GM23248 (cell line): ENCODE measurements at regions not wholly inside any gene's neighbourhood (a gene's known extent, or its start where the extent isn't known, plus 50 kb on each side); places are given as distances from the start of the nearest gene placed in this dataset.

Source experiments
- DNase-seq: peaks from one replicate; pipeline ENCODE4 v3.0.0-alpha.2; 2015
- H2AFZ ChIP-seq: fragments of 200-600 bp; sonication (generic); 2 replicates; pipeline ENCODE4 v1.6.1; 2016; ENCODE audit warnings: antibody characterized with exemption
- H3F3A ChIP-seq: fragments of 200-600 bp; sonication (generic); 2 replicates; pipeline ENCODE4 v1.6.1; 2016; ENCODE audit warnings: mild to moderate bottlenecking, antibody characterized with exemption, mixed run types; ENCODE audit not compliant: insufficient read depth
- H3K27ac ChIP-seq: fragments of 200-600 bp; sonication (generic); 2 replicates; pipeline ENCODE4 v1.5.1; 2016; ENCODE audit warnings: mild to moderate bottlenecking
- H3K27me3 ChIP-seq: fragments of 200-600 bp; sonication (generic); replicated peaks from 2 replicates; pipeline ENCODE4 v1.6.1; 2016; ENCODE audit warnings: mild to moderate bottlenecking; ENCODE audit not compliant: insufficient read depth
- H3K36me3 ChIP-seq: fragments of 200-600 bp; sonication (generic); 2 replicates; pipeline ENCODE4 v1.6.1; 2016; ENCODE audit warnings: low read depth, mild to moderate bottlenecking
- H3K4me1 ChIP-seq: fragments of 200-600 bp; sonication (generic); 2 replicates; pipeline ENCODE4 v1.6.1; 2016; ENCODE audit warnings: mild to moderate bottlenecking; ENCODE audit not compliant: insufficient read depth
- H3K4me2 ChIP-seq: fragments of 200-600 bp; sonication (generic); one replicate; pipeline ENCODE4 v1.6.1; 2016; ENCODE audit warnings: mild to moderate bottlenecking; ENCODE audit not compliant: unreplicated experiment
- H3K4me3 ChIP-seq: fragments of 200-600 bp; sonication (generic); 2 replicates; pipeline ENCODE4 v1.5.1; 2016; ENCODE audit warnings: mild to moderate bottlenecking
- H3K79me2 ChIP-seq: fragments of 200-600 bp; sonication (generic); 2 replicates; pipeline ENCODE4 v1.6.1; 2016; ENCODE audit warnings: mild to moderate bottlenecking; ENCODE audit not compliant: insufficient read depth
- H3K9ac ChIP-seq: fragments of 200-600 bp; sonication (generic); 2 replicates; pipeline ENCODE4 v1.6.1; 2016; ENCODE audit warnings: mild to moderate bottlenecking
- H3K9me2 ChIP-seq: fragments of 200-600 bp; sonication (generic); 2 replicates; pipeline ENCODE4 v1.6.1; 2016; ENCODE audit warnings: mixed run types, mild to moderate bottlenecking, moderate library complexity; ENCODE audit not compliant: insufficient read depth
- H3K9me3 ChIP-seq: fragments of 200-600 bp; sonication (generic); one replicate; pipeline ENCODE4 v1.6.1; 2017; ENCODE audit warnings: low read depth
- H4K20me1 ChIP-seq: fragments of 200-600 bp; sonication (generic); 2 replicates; pipeline ENCODE4 v1.6.0; 2016; ENCODE audit not compliant: insufficient read depth
- EZH2 ChIP-seq: fragments of 200-600 bp; sonication (generic); IDR thresholded peaks from 2 replicates; pipeline ENCODE4 v1.6.1; 2018; ENCODE audit warnings: antibody characterized with exemption, mild to moderate bottlenecking; ENCODE audit not compliant: insufficient read depth, poor library complexity, severe bottlenecking
- EZH2phosphoT487 ChIP-seq: fragments of 200-600 bp; sonication (generic); IDR thresholded peaks from 2 replicates; pipeline ENCODE4 v1.6.1; 2018; ENCODE audit warnings: antibody characterized with exemption, moderate library complexity, mild to moderate bottlenecking, low read depth; ENCODE audit not compliant: insufficient read depth
- WGBS, 2 experiments: methylation state at CpG; one replicate each; pipeline ENCODE4 v1.1.6; 2015 to 2017; ENCODE audit warnings: low lambda C conversion rate in 2 of 2, low coverage in 1 of 2; ENCODE audit errors: missing lambda C conversion rate in 2 of 2; 5-methylcytosine and 5-hydroxymethylcytosine counted together
- in situ Hi-C: fragments of 300-500 bp; cut with MboI; formaldehyde crosslinking; loops from 2 replicates; pipeline ENCODE4 v1.15.0; 2020

DNA sequence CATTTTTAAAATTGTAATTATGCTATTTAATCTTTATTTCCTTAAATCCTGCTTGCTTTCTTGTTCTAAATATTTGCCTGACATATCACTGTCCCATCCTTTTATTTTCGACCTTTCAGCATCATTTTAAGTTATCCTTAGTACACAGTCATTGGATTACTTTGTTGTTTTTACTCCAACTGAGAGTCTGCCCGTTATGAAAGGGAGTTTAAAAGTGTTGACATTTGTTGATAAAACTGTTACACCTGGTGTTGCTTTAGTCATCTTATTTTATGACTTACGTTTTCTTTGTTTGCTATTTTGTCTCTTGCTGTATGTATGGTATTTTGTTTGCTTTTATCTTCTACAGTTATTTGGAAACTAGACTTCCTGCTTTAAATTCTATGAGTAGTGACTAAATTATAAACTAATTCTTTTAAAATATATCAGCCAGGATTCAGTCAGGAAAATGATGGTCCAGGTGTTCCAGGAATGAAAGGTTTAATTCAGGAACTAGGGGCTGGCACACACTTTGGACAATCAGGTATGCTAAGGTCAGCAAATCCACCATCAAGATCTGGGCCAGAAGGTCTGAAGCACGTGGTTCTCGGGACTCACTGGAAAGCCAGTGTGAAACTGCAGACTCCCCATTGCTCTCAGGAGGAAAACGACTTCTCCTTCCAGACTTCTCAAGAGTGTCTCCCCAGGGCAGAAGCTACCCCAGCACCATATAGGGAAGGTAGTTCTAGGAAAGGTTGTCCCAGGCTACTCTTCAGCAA is 86.0 kb downstream of the RASSF10 start:
- DNase-seq, result no peak
- no peaks in the 10 kb centered on the region for H3F3A ChIP-seq
- no peaks in the 10 kb centered on the region for H3K36me3 ChIP-seq
- TF ChIP-seq EZH2 (no peak), EZH2phosphoT487 (no peak)
- no peak overlapping the region for H3K27ac ChIP-seq
- no peak overlapping the region for H3K4me2 ChIP-seq
- no peak overlapping the region for H3K4me3 ChIP-seq
- no peaks in the 10 kb centered on the region for H3K79me2 ChIP-seq
- 24 to 31% methylated on average over 6 of the region's 6 CpGs for WGBS, 2 experiments
- H2AFZ ChIP-seq, result no peak overlapping the region
- no peaks in the 10 kb centered on the region for H3K9me3 ChIP-seq
- no peaks in the 10 kb centered on the region for H3K27me3 ChIP-seq
- in situ Hi-C loops, result no loop called here
- H3K9me2 ChIP-seq, result no peaks in the 10 kb centered on the region
- no peaks in the 10 kb centered on the region for H4K20me1 ChIP-seq
- H3K4me1 ChIP-seq, result peaks cover 5% of the 10 kb centered on the region; the same call in 1 of the 2 replicates
- no peak overlapping the region for H3K9ac ChIP-seq

DNA sequence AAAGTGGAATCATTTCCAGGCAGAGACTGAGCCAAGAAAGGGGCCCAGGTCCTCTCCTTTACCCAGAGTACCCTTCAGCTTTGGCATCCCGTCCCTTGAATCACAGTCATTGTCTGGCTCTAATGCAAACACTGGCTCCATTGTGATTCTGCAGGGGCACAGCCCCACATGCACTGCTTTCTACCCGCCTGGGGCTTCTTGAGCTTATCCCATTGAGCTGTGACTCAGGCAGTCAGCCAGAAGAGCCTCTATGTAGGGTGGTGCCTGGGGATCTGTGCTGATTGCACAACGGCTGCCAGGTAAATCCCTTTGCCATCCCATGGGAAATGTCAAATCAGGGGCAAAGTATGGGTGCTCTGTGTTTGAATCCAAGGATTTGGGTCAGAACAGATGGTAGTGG is 88.9 kb downstream of the RASSF10 start:
- in situ Hi-C loops, result no loop called here
- H3K27me3 ChIP-seq, result no peaks in the 10 kb centered on the region
- DNase-seq, result peak; percentile 14
- no peak overlapping the region for H2AFZ ChIP-seq
- TF ChIP-seq EZH2 (no peak), EZH2phosphoT487 (no peak)
- no peaks in the 10 kb centered on the region for H3F3A ChIP-seq
- 63 to 69% methylated on average over 3 of the region's 3 CpGs for WGBS, 2 experiments
- H3K79me2 ChIP-seq, result no peaks in the 10 kb centered on the region
- H3K9ac ChIP-seq, result no peak overlapping the region
- H3K4me1 ChIP-seq, result no peaks in the 10 kb centered on the region; the same call in 1 of the 2 replicates
- no peaks in the 10 kb centered on the region for H3K9me2 ChIP-seq
- H3K9me3 ChIP-seq, result no peaks in the 10 kb centered on the region
- H4K20me1 ChIP-seq, result no peaks in the 10 kb centered on the region
- H3K4me3 ChIP-seq, result no peak overlapping the region
- H3K27ac ChIP-seq, result no peak overlapping the region
- H3K36me3 ChIP-seq, result no peaks in the 10 kb centered on the region
- H3K4me2 ChIP-seq, result no peak overlapping the region

DNA sequence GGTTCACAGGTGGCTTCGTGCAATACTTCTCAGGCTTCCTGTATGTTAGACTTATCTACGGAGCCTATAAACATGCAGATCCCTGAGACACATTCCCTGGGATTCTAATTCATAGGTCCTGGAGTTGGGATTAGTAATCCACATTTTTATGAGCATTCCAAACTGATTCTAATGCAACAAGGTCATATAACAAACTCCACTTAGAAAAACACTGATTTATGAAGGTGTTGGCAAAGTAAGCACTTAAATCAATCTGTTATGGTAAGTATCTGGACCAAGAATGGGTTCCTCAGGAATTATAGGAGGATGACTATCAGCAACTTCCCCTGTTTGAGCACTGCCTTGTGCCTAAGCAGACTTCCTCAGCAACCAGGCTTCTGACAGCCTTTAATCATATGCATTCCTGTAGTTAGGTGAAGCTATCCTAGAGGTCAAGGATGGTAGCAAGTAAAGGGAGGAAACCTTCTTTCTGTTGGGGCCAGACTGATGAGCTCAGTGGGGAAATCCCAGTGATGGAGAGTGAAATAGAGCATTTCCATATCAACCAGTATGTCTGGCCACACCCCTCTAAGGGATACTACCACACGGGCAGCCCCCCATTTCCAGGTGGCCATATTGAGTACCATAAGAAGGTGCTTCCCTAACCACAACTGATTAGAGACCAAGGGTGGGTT is 89.6 kb downstream of the RASSF10 start:
- H3K27ac ChIP-seq, result no peak overlapping the region

DNA sequence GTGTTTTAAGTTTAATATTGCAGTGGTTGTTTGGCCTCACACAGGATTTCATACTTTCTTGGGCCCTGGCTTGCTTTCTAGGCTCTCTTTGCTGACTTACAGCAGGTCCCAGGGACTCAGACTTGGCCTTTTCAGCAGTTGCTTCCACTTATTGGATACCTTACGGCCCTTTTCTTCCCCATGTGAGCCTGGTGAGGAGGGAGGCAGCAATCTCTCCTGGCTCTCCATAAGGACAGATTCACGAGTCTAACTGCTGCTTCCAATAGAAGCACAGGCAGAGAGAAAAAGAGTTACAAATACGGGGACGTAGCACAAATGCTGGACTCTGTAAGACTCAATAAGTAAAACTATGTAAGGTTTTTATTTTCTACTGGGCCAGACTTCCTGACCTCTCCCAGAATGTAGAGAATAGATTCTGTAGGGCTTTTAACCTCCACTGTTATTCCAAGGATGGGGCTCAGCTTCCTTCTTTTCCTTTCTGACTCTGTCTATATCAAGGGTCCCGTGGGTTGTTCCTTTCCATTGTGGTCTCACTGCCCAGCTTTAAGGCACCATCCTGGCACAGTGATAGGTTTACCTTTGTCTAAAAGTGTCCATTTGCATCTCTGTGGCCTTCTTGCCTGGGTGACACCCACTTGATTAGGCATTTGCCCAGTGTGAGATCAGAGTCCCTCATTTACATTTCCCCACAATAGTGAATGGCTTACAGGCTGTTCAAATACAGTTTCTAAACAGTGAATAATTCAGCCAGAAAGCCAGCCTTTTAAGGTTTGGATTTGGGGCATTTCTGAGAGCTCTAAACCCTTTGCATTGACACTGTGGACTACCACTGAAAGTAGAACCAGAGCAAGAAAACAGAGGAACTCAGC is 92.8 kb downstream of the RASSF10 start:
- Histone ChIP-seq H3K36me3 (no peaks in the 10 kb centered on the region), H3K9ac (no peak overlapping the region), H3K4me2 (no peak overlapping the region), H3K9me3 (no peaks in the 10 kb centered on the region), H3F3A (no peaks in the 10 kb centered on the region), H3K79me2 (no peaks in the 10 kb centered on the region), H3K27me3 (no peaks in the 10 kb centered on the region; the same call in 1 of the 2 replicates), H3K4me3 (no peak overlapping the region), H3K9me2 (no peaks in the 10 kb centered on the region), H3K4me1 (no peaks in the 10 kb centered on the region; the same call in 1 of the 2 replicates), H3K27ac (no peak overlapping the region), H2AFZ (no peak overlapping the region), H4K20me1 (no peaks in the 10 kb centered on the region)
- in situ Hi-C loops, result no loop called here
- WGBS, 2 experiments, result 71 to 74% methylated on average over 5 of the region's 5 CpGs
- no peak for DNase-seq
- no peak for TF ChIP-seq EZH2
- TF ChIP-seq EZH2phosphoT487, result no peak

More for the DNA sequence above, 89.6 kb downstream of the RASSF10 start:
- H3K4me2 ChIP-seq, result no peak overlapping the region
- 76 to 82% methylated on average over 3 of the region's 3 CpGs for WGBS, 2 experiments
- H3K9me3 ChIP-seq, result no peaks in the 10 kb centered on the region
- no peaks in the 10 kb centered on the region for H4K20me1 ChIP-seq
- no peaks in the 10 kb centered on the region; the same call in 1 of the 2 replicates for H3K4me1 ChIP-seq
- in situ Hi-C loops, result no loop called here
- no peak overlapping the region for H2AFZ ChIP-seq
- no peaks in the 10 kb centered on the region for H3K36me3 ChIP-seq
- H3F3A ChIP-seq, result no peaks in the 10 kb centered on the region
- no peaks in the 10 kb centered on the region for H3K27me3 ChIP-seq
- no peak for DNase-seq
- H3K79me2 ChIP-seq, result no peaks in the 10 kb centered on the region
- H3K9ac ChIP-seq, result no peak overlapping the region
- H3K4me3 ChIP-seq, result no peak overlapping the region
- TF ChIP-seq EZH2phosphoT487, result no peak
- no peak for TF ChIP-seq EZH2
- H3K9me2 ChIP-seq, result no peaks in the 10 kb centered on the region
